ENCODE measurements at regions not wholly inside any gene's neighbourhood (a gene's known extent, or its start where the extent isn't known, plus 50 kb on each side); places are given as distances from the start of the nearest gene placed in this dataset.

DNA sequence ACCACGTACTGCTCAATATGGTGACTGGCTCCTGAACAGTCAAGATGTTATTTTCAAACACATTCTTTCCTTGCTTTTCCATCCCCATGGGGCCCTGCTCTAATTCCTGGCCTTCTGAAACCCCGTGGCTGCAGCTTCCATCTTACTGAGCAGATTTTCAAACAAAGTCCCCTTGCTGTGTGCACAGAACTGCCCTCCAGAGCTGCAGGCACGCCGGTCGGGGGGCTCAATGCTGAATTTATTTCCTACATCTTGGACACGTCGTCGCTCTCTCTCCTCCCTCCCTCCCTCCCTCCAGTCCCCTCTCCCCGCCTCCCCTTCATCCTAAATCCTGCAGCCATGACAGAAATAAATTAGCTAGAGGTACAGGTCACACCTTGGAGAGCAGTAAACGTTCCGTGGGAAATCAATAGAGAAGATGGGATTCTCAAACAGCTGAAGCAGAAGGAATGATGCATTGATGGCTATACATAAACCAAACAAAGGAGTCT lies 243.1 kb upstream of the BLID start:
- Histone ChIP-seq H3K27ac (ENCODE audit: low read depth, low read length) (no peak overlapping the region), H3K36me3 (ENCODE audit: control insufficient read depth in 5 of 5, insufficient read depth in 5 of 5, low read length in 5 of 5) (no peaks in the 10 kb centered on the region), H3K4me1 (ENCODE audit: control insufficient read depth in 5 of 5, insufficient read depth in 5 of 5, low read length in 5 of 5) (peaks cover 0 to 7% (median 2%) of the 10 kb centered on the region in 5 donors), H3K9ac (ENCODE audit: low read length in 5 of 5) (no peak overlapping the region), H3K4me3 (ENCODE audit: low read depth in 1 of 5, low read length in 5 of 5) (no peak overlapping the region), H3K9me3 (ENCODE audit: control insufficient read depth in 5 of 5, low read length in 5 of 5) (no peaks in the 10 kb centered on the region), H3K27me3 (ENCODE audit: control insufficient read depth in 5 of 5, insufficient read depth in 4 of 5, low read length in 5 of 5) (no peaks in the 10 kb centered on the region)

GRCh38 chr11:122358292-122358691 lies 242.3 kb upstream of the BLID start:
- H3K4me3 ChIP-seq (ENCODE audit: low read depth in 1 of 5, low read length in 5 of 5) = no peak overlapping the region
- no peaks in the 10 kb centered on the region for H3K27me3 ChIP-seq (ENCODE audit: control insufficient read depth in 5 of 5, insufficient read depth in 4 of 5, low read length in 5 of 5)
- no peaks in the 10 kb centered on the region for H3K36me3 ChIP-seq (ENCODE audit: control insufficient read depth in 5 of 5, insufficient read depth in 5 of 5, low read length in 5 of 5)
- H3K27ac ChIP-seq (ENCODE audit: low read depth, low read length) = no peak overlapping the region
- no peak overlapping the region for H3K9ac ChIP-seq (ENCODE audit: low read length in 5 of 5)
- no peaks in the 10 kb centered on the region for H3K9me3 ChIP-seq (ENCODE audit: control insufficient read depth in 5 of 5, low read length in 5 of 5)
- H3K4me1 ChIP-seq (ENCODE audit: control insufficient read depth in 5 of 5, insufficient read depth in 5 of 5, low read length in 5 of 5) = peaks cover 0 to 13% (median 6%) of the 10 kb centered on the region in 5 donors

DNA sequence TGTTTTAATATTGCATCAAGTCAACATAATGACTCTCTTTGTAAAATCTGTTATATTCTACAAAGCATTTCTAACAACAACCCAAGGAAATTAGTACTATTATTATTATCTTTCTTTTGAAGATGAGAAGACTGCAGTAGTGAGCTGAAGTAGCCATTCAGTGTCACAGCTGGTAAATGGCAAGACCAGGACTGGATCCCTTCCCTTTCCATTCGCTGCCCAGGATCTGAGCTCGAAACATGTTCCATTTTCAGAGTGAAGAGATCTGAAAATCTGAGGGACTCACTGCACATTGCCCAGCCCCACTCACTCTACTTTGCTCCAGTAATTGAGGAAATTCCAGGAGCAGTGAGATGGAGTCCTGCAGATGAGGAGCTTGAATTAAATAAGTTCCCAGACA lies 240.0 kb upstream of the BLID start:
- H3K27ac ChIP-seq (ENCODE audit: low read depth, low read length) = no peak overlapping the region
- H3K4me1 ChIP-seq (ENCODE audit: control insufficient read depth in 5 of 5, insufficient read depth in 5 of 5, low read length in 5 of 5) = peaks cover 0 to 13% (median 6%) of the 10 kb centered on the region in 5 donors
- H3K9ac ChIP-seq (ENCODE audit: low read length in 5 of 5) = no peak overlapping the region
- no peaks in the 10 kb centered on the region for H3K9me3 ChIP-seq (ENCODE audit: control insufficient read depth in 5 of 5, low read length in 5 of 5)
- no peaks in the 10 kb centered on the region for H3K27me3 ChIP-seq (ENCODE audit: control insufficient read depth in 5 of 5, insufficient read depth in 4 of 5, low read length in 5 of 5)
- no peak overlapping the region for H3K4me3 ChIP-seq (ENCODE audit: low read depth in 1 of 5, low read length in 5 of 5)
- no peaks in the 10 kb centered on the region for H3K36me3 ChIP-seq (ENCODE audit: control insufficient read depth in 5 of 5, insufficient read depth in 5 of 5, low read length in 5 of 5)

GRCh38 chr11:122354025-122354697 lies 238.1 kb upstream of the BLID start:
- H3K27ac ChIP-seq (ENCODE audit: low read depth, low read length) = peak overlapping the region; percentile 43
- no peak overlapping the region for H3K9ac ChIP-seq (ENCODE audit: low read length in 5 of 5)
- H3K9me3 ChIP-seq (ENCODE audit: control insufficient read depth in 5 of 5, low read length in 5 of 5) = no peaks in the 10 kb centered on the region
- no peaks in the 10 kb centered on the region for H3K27me3 ChIP-seq (ENCODE audit: control insufficient read depth in 5 of 5, insufficient read depth in 4 of 5, low read length in 5 of 5)
- H3K4me3 ChIP-seq (ENCODE audit: low read depth in 1 of 5, low read length in 5 of 5) = peak overlapping the region in 4 of 5 donors; percentile 41 to 57 (median 50)
- peaks cover 0 to 13% (median 6%) of the 10 kb centered on the region in 5 donors for H3K4me1 ChIP-seq (ENCODE audit: control insufficient read depth in 5 of 5, insufficient read depth in 5 of 5, low read length in 5 of 5)
- no peaks in the 10 kb centered on the region for H3K36me3 ChIP-seq (ENCODE audit: control insufficient read depth in 5 of 5, insufficient read depth in 5 of 5, low read length in 5 of 5)

- Histone ChIP-seq H3K4me1 (ENCODE audit: control insufficient read depth in 5 of 5, insufficient read depth in 5 of 5, low read length in 5 of 5) (peaks cover 0 to 13% (median 2%) of the 10 kb centered on the region in 5 donors), H3K27me3 (ENCODE audit: control insufficient read depth in 5 of 5, insufficient read depth in 4 of 5, low read length in 5 of 5) (no peaks in the 10 kb centered on the region), H3K9me3 (ENCODE audit: control insufficient read depth in 5 of 5, low read length in 5 of 5) (no peaks in the 10 kb centered on the region), H3K9ac (ENCODE audit: low read length in 5 of 5) (no peak overlapping the region), H3K27ac (ENCODE audit: low read depth, low read length) (no peak overlapping the region), H3K36me3 (ENCODE audit: control insufficient read depth in 5 of 5, insufficient read depth in 5 of 5, low read length in 5 of 5) (no peaks in the 10 kb centered on the region), H3K4me3 (ENCODE audit: low read depth in 1 of 5, low read length in 5 of 5) (peak overlapping the region in 4 of 5 donors; percentile 41 to 57 (median 50))
Measured at GRCh38 chr11:122353561-122353960, 237.5 kb upstream of the BLID start.

- no peaks in the 10 kb centered on the region for H3K27me3 ChIP-seq (ENCODE audit: control insufficient read depth in 5 of 5, insufficient read depth in 4 of 5, low read length in 5 of 5)
- H3K9ac ChIP-seq (ENCODE audit: low read length in 5 of 5) = no peak overlapping the region
- no peaks in the 10 kb centered on the region for H3K9me3 ChIP-seq (ENCODE audit: control insufficient read depth in 5 of 5, low read length in 5 of 5)
- H3K27ac ChIP-seq (ENCODE audit: low read depth, low read length) = no peak overlapping the region
- no peak overlapping the region for H3K4me3 ChIP-seq (ENCODE audit: low read depth in 1 of 5, low read length in 5 of 5)
- H3K4me1 ChIP-seq (ENCODE audit: control insufficient read depth in 5 of 5, insufficient read depth in 5 of 5, low read length in 5 of 5) = peaks cover 0 to 7% (median 0%) of the 10 kb centered on the region in 5 donors
- H3K36me3 ChIP-seq (ENCODE audit: control insufficient read depth in 5 of 5, insufficient read depth in 5 of 5, low read length in 5 of 5) = no peaks in the 10 kb centered on the region
Measured at GRCh38 chr11:122348659-122349409, 232.8 kb upstream of the BLID start.

DNA sequence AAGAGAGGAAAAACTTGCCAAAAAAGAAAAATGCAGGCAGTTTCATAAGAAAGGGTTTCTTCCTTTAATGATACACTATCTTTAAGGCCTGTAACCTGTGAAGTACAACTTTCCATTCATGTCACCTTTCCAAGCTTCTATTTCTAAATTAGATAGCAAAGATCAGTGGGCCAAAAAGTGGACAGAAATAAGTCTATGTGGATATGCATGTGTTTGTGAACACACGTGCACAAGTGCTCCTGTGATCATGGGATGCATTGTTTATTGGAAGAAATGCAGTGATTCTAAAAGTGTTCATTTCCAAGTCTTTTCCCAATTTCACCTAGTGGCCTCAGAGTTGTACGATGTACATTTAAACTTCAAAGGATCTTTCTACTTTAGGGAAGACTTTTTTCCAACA lies 230.0 kb upstream of the BLID start:
- peaks cover 0 to 4% (median 0%) of the 10 kb centered on the region in 5 donors for H3K4me1 ChIP-seq (ENCODE audit: control insufficient read depth in 5 of 5, insufficient read depth in 5 of 5, low read length in 5 of 5)
- H3K9me3 ChIP-seq (ENCODE audit: control insufficient read depth in 5 of 5, low read length in 5 of 5) = no peaks in the 10 kb centered on the region
- no peak overlapping the region for H3K4me3 ChIP-seq (ENCODE audit: low read depth in 1 of 5, low read length in 5 of 5)
- no peaks in the 10 kb centered on the region for H3K27me3 ChIP-seq (ENCODE audit: control insufficient read depth in 5 of 5, insufficient read depth in 4 of 5, low read length in 5 of 5)
- H3K9ac ChIP-seq (ENCODE audit: low read length in 5 of 5) = no peak overlapping the region
- no peaks in the 10 kb centered on the region for H3K36me3 ChIP-seq (ENCODE audit: control insufficient read depth in 5 of 5, insufficient read depth in 5 of 5, low read length in 5 of 5)
- H3K27ac ChIP-seq (ENCODE audit: low read depth, low read length) = no peak overlapping the region

- Histone ChIP-seq H3K9me3 (ENCODE audit: control insufficient read depth in 5 of 5, low read length in 5 of 5) (no peaks in the 10 kb centered on the region), H3K36me3 (ENCODE audit: control insufficient read depth in 5 of 5, insufficient read depth in 5 of 5, low read length in 5 of 5) (no peaks in the 10 kb centered on the region), H3K4me1 (ENCODE audit: control insufficient read depth in 5 of 5, insufficient read depth in 5 of 5, low read length in 5 of 5) (peaks cover 0 to 4% (median 0%) of the 10 kb centered on the region in 5 donors), H3K9ac (ENCODE audit: low read length in 5 of 5) (no peak overlapping the region), H3K27me3 (ENCODE audit: control insufficient read depth in 5 of 5, insufficient read depth in 4 of 5, low read length in 5 of 5) (no peaks in the 10 kb centered on the region), H3K4me3 (ENCODE audit: low read depth in 1 of 5, low read length in 5 of 5) (no peak overlapping the region), H3K27ac (ENCODE audit: low read depth, low read length) (no peak overlapping the region)
Measured at GRCh38 chr11:122345586-122345985, 229.6 kb upstream of the BLID start.

GRCh38 chr11:122344215-122344614 lies 228.2 kb upstream of the BLID start:
- H3K27me3 ChIP-seq (ENCODE audit: control insufficient read depth in 5 of 5, insufficient read depth in 4 of 5, low read length in 5 of 5) = no peaks in the 10 kb centered on the region

DNA sequence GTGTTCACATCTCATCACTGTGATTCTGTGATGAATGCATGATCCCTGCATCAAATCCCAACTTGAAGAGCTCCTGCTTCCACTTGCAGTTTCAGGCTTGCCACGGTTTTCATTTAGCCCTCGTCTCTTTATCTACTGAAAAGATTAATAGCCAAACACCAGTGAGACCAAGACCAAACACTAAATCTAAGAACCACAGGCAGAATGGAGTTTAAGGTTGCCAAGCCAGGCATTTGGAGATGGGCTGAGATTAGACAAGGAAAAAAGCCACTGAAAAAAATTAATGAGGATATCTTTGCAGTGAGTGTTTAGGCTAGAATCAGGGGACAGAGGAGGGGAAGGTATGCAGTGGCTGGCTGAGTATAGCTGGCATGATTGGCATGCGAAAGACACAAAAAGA lies 227.2 kb upstream of the BLID start:
- Histone ChIP-seq H3K9ac (ENCODE audit: low read length in 5 of 5) (no peak overlapping the region), H3K4me1 (ENCODE audit: control insufficient read depth in 5 of 5, insufficient read depth in 5 of 5, low read length in 5 of 5) (peaks cover 0 to 4% (median 0%) of the 10 kb centered on the region in 5 donors), H3K9me3 (ENCODE audit: control insufficient read depth in 5 of 5, low read length in 5 of 5) (no peaks in the 10 kb centered on the region), H3K36me3 (ENCODE audit: control insufficient read depth in 5 of 5, insufficient read depth in 5 of 5, low read length in 5 of 5) (no peaks in the 10 kb centered on the region), H3K27me3 (ENCODE audit: control insufficient read depth in 5 of 5, insufficient read depth in 4 of 5, low read length in 5 of 5) (no peaks in the 10 kb centered on the region), H3K27ac (ENCODE audit: low read depth, low read length) (no peak overlapping the region), H3K4me3 (ENCODE audit: low read depth in 1 of 5, low read length in 5 of 5) (no peak overlapping the region)

More at GRCh38 chr11:122344215-122344614, 228.2 kb upstream of the BLID start:
- H3K9ac ChIP-seq (ENCODE audit: low read length in 5 of 5) = no peak overlapping the region
- H3K27ac ChIP-seq (ENCODE audit: low read depth, low read length) = no peak overlapping the region
- H3K4me1 ChIP-seq (ENCODE audit: control insufficient read depth in 5 of 5, insufficient read depth in 5 of 5, low read length in 5 of 5) = peaks cover 0 to 4% (median 0%) of the 10 kb centered on the region in 5 donors
- no peaks in the 10 kb centered on the region for H3K9me3 ChIP-seq (ENCODE audit: control insufficient read depth in 5 of 5, low read length in 5 of 5)
- no peak overlapping the region for H3K4me3 ChIP-seq (ENCODE audit: low read depth in 1 of 5, low read length in 5 of 5)
- H3K36me3 ChIP-seq (ENCODE audit: control insufficient read depth in 5 of 5, insufficient read depth in 5 of 5, low read length in 5 of 5) = no peaks in the 10 kb centered on the region
